SKM-1 treated with dmso at 0.1 percent for 144 hours (cell line): ENCODE measurements at regions not wholly inside any gene's neighbourhood (a gene's known extent, or its start where the extent isn't known, plus 50 kb on each side); places are given as distances from the start of the nearest gene placed in this dataset.

Experiments
- DNase-seq: peaks from one replicate; lab custom pipeline; 2025; ENCODE audit not compliant: unreplicated experiment; lab: John Stamatoyannopoulos, UW

DNA sequence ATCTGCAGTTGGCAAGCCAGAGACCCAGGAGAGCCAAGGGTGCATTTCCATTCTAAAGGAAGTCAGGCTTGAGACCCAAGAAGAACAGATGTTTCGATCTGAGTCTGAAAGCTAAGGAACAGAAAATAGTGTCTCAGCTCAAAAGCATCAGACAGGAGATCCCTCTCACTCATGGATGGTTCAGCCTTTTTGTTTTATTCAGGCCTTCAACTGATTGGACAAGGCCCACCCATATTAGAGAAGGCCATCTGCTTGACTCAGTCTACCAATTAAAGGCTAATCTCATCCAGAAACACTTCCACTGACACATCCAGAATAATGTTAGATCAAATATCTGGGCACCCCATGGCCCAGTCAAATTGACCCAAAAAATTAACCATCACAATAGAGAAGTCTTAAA, 255.0 kb downstream of the TXNL1 start:
- DNase-seq = no peak

DNA sequence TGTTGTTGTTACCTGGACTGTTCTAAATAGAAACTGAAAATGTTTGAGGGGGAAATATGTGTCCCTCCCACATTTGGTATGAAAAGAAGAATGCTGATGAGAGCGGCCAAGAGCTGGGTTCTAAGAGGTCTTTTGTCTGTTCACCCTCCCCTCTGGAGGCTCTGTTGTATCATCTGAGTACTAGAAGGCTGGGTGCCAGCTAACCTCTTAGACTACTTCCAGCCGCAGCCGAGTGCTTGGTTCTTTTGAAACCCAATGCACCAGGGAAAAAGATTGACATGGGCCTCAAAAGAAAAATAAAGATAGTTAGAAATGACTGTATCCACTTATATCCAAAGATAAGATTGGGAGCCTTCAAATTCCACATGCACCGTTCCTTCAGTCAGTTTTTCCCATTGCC, 255.9 kb downstream of the TXNL1 start:
- DNase-seq = no peak

DNA sequence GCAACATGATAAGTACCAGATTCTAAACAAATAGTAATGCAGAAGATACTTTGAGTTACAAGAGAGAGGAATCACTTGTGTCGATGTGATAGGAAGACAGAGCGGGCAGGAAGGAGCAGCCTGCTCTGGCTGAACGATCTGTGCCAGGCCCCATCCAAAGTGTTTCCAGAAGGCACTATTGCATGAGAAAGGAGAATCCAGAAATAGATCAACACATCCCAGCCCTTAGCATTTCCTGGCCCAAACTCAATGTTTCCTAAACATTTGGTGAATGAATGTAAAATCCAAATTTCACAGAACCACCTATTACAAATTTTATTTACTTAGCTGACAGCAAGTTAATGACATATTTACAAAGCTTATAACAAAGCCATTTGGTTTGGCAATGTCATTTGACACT, 257.2 kb downstream of the TXNL1 start:
- DNase-seq = no peak

DNA sequence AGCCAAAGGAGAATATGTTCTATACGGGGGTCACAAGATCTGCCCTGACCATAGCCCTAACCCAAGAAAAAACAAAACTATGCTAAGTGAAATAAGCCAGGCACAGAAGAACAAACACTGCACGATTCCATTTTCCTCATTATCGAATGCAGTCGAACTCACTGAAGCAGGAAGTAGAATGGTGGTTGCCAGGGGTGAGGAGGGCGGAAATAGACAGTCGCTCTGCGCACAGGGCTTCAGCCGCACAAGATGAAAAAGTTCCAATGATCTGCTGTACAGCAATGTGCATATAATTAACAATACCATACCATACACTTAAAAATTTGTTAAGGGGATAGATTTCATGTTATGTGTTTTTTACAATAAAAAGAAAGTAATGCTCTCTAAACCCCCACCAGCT, 257.7 kb downstream of the TXNL1 start:
- no peak for DNase-seq

DNA sequence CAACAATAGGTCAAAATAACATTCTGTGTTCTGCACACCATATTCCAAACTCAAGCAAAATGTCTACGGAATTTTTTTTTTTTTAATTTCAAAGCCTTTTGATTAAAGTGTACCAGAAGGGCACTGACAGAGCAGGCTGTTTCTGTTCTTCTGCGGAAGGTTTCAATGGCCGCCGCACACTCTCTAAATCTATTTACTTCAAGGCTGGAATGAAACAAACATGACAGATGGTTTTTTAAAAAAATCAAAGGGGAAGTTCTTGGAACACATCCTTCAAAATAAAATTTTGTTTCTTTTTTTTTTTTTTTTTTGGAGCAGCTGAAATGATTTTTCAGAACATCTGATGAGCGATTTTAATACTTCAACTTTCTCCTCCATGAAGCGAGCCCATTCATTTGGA, 259.1 kb downstream of the TXNL1 start:
- no peak for DNase-seq

DNA sequence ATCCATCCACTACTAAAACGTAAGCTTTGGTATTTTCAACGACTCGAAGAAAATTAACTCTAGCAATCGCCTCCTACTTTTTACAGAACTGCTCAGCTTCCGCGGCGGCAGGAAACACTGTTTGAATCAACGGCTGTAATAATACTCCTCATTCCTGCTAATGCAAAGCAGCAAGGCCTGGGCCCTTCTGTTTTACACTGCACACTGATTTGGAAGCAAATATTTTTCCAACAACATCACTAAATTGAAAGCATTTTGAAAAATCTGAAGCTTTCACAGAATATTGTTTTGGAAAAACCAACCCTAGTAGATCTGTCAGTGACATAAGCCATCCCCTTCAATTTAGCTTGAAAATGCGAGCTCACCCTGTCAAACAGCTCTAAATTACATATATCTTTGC, 261.2 kb downstream of the TXNL1 start:
- DNase-seq = no peak

DNA sequence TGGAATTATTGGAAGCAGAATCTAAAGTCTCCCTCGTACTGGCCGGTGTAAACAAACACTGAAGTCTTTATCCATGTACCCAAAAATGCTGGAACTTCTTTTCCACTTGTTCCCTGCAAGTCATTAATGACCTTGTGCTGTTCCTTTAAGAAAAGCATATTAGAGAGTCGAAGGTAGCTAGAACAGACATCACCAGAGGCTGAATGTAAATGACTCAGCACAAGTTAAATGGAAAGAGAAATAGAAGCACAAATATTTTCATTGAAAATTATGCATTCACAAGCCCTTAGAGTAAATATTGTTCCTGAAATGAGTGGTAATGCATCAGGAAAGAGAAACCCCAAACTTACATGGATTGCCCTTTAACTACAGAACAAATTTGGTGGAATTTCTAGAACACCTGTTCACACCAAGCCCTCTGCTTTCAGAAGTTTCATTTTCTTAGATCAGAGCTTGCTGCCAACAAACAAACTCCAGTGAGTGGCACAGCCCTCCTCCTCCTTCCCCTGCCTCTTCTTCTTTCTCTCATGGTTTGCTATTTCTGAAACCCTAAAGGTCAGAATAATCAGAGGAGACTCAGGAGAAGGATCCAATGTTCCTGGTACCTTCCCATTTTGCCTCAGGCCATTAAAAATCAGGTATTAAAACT, 264.3 kb downstream of the TXNL1 start:
- DNase-seq = no peak

DNA sequence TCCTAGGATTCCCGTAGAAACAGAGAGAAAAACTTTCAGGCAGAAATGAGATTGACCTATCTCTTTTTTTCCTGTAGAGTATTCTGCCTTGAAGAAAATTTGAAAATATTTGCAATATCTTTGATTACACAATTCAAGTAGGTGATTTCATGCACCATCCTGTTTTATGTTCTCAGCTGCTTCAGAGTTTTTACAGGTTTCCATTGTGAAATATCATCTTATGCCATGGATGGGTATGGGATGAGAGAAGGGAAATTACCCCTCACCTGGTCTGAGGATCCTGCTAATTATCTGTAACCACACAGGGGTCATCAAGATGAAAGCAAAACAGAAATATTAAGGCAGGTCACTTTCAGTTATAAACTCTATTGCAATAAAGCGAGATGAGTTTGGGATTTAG, 264.8 kb downstream of the TXNL1 start:
- no peak for DNase-seq

DNA sequence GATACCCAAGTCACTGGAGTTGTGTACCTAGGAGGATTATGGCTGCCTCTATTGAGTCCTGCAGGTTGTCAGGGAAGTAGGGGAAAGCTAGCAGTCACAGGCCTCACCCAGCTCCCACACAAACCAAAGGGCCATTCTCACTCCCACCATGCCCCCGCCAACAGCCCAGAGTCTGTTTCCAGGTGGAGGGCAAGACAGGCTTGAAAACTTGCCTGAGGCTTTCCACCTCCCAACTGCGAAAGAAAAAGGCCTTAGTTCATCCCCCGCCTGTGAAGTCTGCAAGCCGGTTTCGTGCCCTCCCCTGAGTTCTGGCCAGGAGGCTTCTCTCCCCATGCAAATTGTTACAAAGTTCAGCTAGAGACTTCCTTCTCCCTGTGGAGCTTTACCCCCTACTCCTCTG, 270.3 kb downstream of the TXNL1 start:
- DNase-seq = no peak

DNA sequence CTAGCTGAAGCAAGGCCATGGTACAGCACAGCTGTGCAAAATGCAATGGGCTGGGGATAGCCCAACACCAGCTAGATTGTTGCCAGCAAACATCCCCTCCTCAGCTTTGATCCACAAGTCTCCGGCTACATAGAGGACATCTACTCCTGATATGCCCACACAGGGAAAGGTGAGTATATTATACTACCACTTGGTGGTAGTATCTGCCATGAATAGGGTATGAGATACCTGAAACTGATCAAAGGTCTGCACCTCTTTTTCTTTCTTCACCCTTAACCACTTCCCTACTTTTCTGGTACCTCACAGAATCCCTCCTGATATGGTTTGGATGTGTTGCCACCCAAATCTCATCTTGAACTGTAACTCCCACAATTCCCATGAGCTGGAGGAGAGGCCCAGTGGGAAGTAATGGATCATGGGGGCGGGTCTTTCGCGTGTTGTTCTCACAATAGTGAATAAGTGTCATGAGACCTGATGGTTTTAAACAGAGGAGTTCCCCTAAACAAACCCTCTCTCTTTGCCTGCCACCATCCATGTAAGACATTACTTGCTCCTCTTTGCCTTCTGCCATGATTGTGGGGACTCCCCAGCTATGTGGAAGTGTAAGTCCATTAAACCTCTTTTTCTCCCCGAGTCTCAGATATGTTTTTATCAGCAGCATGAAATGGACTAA, 279.6 kb downstream of the TXNL1 start:
- no peak for DNase-seq

DNA sequence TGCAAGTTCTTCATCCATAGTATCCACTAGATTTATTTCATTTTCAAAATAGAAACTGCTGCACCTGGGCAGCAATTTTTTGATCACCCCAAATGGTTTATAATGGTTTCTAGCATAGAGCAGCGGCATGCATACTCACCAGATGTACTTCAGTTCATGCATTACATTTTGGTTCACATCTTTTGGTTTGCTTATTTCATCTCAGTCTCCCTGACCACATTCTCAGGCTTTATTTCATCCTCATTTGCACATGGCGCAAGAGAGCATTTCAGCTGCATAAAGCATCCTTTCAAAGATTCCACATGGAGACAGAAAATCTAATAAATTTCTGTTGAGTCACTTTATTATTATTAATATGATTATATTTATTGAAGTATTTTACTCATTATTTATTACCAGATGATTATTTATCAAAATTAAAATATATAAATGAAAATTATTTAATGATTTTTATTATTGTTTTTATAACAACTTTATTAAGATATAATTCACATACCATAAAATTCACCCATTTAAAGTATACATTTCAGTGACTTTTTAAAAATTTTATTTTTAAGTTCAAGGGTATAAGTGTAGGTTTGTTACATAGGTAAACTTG, 284.6 kb downstream of the TXNL1 start:
- DNase-seq = no peak

DNA sequence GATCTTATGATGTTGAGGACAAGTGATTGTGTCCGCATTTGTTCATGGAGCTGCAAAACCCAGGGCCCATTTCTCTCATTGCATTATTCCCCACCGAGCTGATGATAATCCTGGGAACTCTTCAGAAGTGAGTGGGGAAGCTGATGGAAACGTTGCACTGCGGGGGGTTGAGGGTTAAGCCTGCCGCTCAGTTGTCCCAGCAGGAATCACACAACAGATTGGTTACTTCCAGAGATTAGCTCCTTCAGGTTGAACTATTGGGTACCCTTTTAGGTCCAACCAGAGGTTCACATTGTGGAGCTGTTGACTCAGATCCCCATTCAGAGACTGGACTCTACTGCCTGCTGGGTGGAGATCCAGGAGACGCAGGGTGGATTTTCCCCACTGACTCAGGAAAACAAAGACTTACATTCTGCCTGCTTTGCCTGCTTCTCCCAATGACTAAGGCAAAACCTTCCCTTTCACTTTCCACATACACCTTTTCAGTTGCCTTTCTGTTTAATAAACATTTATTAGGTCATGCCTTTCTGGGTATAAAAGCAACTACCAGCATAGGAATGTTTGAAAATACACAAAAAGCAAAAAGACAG, 286.4 kb downstream of the TXNL1 start:
- no peak for DNase-seq

DNA sequence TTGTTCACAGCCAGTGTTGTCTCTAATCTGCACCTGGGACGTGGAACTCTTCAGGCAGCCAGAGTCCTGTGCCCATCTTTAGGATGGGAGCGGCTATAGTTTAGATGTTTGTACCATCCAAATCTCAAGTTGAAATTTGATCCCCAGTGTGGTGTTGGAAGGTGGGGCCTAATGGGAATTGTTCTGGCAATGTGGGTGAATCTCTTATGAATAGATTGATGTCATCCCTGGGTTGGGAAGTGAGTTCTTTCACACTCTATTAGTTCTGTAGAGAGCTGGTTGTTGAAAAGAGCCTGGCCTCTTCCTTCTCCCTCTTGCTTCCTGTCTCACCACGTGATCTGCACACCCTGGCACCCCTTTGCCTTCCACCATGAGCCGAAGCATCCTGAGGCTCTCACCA, 300.9 kb downstream of the TXNL1 start:
- DNase-seq = no peak

DNA sequence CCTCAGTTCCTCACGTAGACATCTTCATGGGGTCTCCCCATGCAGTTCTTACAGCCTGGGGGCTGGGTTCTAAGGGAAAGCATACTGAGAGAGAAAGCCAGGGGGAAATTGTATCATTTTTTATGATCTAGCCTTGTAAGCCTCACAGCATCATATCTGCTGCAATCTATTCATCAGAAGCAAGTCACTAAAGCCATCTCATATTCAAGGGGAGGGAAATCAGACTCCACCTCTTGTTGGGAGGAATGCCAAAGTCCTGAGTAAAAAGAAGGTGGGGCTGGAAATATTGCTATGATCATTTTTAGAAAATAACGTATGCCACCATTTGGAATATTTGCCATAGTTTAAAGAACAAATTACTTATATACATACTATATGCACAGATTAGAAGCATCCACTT, 304.6 kb downstream of the TXNL1 start:
- DNase-seq = no peak

DNA sequence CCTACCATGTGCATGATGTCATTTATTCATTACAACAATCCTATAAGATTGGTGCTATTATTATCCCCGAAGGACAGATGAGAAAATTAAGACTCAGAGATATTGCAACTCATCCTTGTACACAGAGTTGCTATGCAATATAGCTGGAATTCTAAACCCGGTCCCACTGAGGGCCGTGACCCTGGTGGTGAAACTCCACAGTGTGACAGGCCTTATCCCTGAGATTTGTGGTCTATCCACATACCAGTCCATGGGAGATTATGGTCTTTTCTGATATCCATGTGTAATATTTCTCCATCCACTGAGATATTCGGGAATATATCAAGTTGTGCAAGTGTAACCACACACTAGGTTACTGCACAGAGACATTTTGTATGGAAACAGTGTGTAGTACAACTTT, 305.2 kb downstream of the TXNL1 start:
- DNase-seq = no peak

DNA sequence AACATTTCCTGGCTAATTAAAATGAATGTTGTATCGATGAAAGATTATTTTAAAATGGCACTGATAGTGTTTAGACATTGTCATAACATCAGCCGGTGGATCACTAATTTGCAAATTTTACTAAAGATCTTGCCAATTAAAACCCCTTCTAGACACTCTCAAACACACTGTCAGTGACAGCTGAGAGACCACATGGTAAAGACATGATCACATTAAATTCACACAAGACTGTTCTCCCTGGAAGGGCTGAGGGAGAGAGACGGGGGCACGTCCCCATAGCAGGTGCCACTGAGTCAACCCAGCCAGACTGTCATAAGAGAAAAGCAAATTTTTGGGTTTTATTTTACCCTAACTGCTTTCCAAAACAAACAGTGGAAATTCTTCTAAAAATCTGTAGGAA, 306.0 kb downstream of the TXNL1 start:
- no peak for DNase-seq

DNA sequence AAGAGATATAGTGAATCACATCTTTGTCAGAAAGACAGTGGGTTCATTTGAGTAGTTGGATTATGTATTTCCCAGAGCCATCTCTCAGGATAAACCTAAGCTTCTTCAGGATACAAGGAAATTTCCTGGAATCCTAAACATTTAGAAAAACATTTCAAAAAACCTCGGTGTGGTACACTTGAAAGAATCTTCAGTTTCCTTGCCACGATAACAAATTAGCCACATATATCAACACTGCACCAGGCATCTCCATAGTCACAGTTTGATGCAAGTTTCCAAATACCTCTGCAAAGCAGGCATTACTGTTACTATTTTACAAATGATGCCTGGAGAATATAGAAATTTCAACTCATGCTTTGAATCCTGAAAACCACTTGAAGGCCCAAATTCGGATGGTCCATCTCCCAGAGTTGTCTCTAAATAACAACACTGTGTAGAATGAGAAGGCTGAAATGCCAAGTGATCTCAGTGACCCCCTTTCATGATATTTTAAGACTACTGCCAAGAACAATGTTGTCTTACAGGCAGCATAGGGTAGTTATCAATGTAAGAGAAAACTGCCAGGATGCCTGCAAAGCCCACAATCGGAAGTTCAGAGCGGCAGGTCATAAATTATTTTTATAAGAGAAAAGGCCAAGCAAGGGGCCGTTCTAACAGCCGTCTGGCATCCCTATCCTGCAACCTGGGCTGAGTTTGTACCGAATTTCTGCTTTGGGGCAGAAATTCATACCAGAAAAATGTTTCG, 307.9 kb downstream of the TXNL1 start:
- DNase-seq = no peak

DNA sequence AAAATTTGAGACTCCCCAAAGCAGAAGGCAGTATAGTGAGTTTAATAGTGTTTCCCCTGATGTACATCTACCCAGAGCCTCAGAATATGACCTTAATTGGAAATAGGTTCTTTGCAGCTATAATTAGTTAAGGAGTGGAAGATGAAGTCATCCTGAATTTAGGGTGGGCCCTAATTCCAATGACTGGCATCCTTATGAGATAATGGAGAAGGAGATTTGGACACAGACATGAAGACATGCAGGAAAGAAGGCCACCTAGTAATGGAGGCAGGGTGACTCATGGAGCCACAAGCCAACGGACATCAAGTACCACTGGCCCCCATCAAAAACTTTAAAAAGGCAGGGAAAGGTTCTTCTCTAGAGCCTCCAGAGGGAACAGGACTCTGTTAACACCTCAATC, 308.9 kb downstream of the TXNL1 start:
- DNase-seq = no peak

DNA sequence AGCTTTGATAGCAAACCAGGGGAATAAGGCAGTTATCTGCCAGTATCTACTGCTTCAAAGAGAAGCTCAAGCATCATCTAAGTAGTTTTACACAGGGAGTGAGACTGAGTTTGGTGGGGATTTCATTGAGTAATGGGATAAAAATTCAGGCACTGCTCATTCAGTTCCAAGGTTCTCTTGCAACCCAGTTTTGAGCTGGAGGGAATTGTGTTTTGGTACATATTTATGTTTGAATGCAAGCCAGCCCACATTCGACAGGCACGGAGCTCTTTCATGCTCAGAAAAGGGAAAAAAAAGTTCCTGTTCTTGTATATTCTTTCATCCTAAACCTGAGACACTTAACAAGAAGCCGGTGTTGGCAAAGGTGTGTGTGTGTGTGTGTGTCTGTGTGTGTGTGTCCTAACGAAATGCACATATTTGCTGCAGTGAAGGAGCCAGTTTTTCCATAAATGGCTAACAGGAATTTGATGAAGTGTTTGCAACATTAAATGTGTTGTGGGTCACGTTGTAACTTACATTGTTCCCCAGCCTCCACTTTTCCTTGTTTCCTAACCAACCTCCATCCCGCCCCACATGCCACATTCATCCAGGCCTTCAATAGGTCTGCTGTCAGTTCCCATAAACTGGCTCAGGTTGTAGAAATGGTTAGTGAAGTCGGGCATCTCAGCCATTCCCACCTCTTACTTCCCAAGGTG, 311.1 kb downstream of the TXNL1 start:
- no peak for DNase-seq

DNA sequence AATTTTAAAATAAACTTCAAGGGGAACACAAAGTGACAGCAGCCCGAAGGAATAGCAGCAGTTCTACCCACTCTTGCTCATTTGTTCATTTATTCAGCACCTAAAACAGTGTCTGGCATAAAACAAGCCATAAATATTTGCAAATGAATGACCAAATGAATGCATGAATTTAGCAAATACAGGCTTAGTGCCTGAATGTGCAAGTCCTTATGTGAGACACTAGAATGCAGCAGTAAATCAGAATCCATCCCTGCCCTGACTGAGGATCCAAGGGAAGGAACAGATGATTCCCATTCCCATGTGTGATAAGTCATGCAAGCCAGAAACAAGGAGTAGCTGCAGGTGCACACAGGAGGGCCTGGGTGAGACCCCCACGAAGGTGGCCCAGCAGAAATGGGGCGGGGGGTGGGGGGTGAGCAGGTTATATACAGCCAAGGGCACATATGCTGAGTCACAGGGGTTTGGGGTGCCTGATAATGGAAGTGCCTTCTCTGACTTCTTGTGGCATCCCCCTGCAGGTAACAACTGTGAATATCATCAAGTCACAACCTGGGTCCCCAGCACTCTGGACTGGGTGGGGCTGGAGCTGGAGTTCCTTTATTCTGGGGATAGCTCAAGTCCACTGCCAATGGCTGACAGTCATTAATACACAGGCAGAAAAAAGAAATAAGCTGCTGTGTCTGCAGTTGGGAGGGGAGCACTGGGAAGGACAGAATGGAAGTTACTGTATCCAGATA, 311.9 kb downstream of the TXNL1 start:
- no peak for DNase-seq
